Kidney epithelial cell (primary cell): ENCODE measurements at regions not wholly inside any gene's neighbourhood (a gene's known extent, or its start where the extent isn't known, plus 50 kb on each side); places are given as distances from the start of the nearest gene placed in this dataset.

Experiments
- DNase-seq: peaks from one replicate; pipeline ENCODE4 v3.0.0-alpha.2; 2010; ENCODE audit warnings: low read depth
- H3K27me3 ChIP-seq: 2 replicates; pipeline ENCODE4 v1.6.0; 2011; ENCODE audit warnings: low read length; ENCODE audit not compliant: control insufficient read depth, insufficient read depth
- H3K36me3 ChIP-seq: 2 replicates; pipeline ENCODE4 v1.5.1; 2011; ENCODE audit warnings: low read length; ENCODE audit not compliant: control insufficient read depth, insufficient read depth
- H3K4me3 ChIP-seq: 2 replicates; pipeline ENCODE4 v1.5.1; 2011; ENCODE audit warnings: low read depth, mild to moderate bottlenecking, control low read depth, low read length
- CTCF ChIP-seq: IDR thresholded peaks from 2 replicates; pipeline ENCODE4 v1.5.1; 2011; ENCODE audit warnings: mild to moderate bottlenecking, moderate library complexity, low read length, control low read depth, inconsistent platforms; ENCODE audit not compliant: insufficient read depth, poor library complexity, severe bottlenecking

- Histone ChIP-seq H3K27me3 (no peaks in the 10 kb centered on the region), H3K36me3 (no peaks in the 10 kb centered on the region), H3K4me3 (no peak overlapping the region)
- no peak for DNase-seq
- no peak for TF ChIP-seq CTCF
Observed at GRCh38 chr14:34078117-34078743, 127.4 kb upstream of the EGLN3 start.

- Histone ChIP-seq H3K36me3 (no peaks in the 10 kb centered on the region), H3K27me3 (no peaks in the 10 kb centered on the region), H3K4me3 (no peak overlapping the region)
- TF ChIP-seq CTCF: no peak
- no peak for DNase-seq
Observed at GRCh38 chr14:34075826-34076225, 125.0 kb upstream of the EGLN3 start.

- Histone ChIP-seq H3K27me3 (no peaks in the 10 kb centered on the region), H3K4me3 (no peak overlapping the region), H3K36me3 (no peaks in the 10 kb centered on the region)
- TF ChIP-seq CTCF: no peak
- DNase-seq: no peak
Observed at GRCh38 chr14:34075042-34075744, 124.3 kb upstream of the EGLN3 start.

GRCh38 chr14:34072921-34073320, 122.0 kb upstream of the EGLN3 start:
- no peak for TF ChIP-seq CTCF
- DNase-seq: no peak
- Histone ChIP-seq H3K36me3 (no peaks in the 10 kb centered on the region), H3K4me3 (no peak overlapping the region), H3K27me3 (no peaks in the 10 kb centered on the region)

GRCh38 chr14:34072401-34072800, 121.5 kb upstream of the EGLN3 start:
- no peaks in the 10 kb centered on the region for H3K36me3 ChIP-seq
- DNase-seq: no peak
- no peak for TF ChIP-seq CTCF
- H3K4me3 ChIP-seq: no peak overlapping the region
- no peaks in the 10 kb centered on the region for H3K27me3 ChIP-seq

GRCh38 chr14:34070917-34071407, 120.1 kb upstream of the EGLN3 start:
- no peaks in the 10 kb centered on the region for H3K27me3 ChIP-seq
- no peak for DNase-seq
- no peak for TF ChIP-seq CTCF
- no peaks in the 10 kb centered on the region for H3K36me3 ChIP-seq
- no peak overlapping the region for H3K4me3 ChIP-seq
